Suprapubic skin (tissue), 4 donors: ENCODE measurements at regions not wholly inside any gene's neighbourhood (a gene's known extent, or its start where the extent isn't known, plus 50 kb on each side); places are given as distances from the start of the nearest gene placed in this dataset.
"Not testable (repeated sequence)": the region's sequence is repeated elsewhere in the genome, so short reads cannot be mapped to it uniquely, and the experiment has no call there.

ENCODE experiments used
- DNase-seq, 2 donors: peaks; one replicate each; pipeline ENCODE4 v3.0.0-alpha.2; 2019; ENCODE audit warnings: low spot score in 2 of 2
- H3K27ac ChIP-seq: fragments of 200-600 bp; sonication (generic); one replicate; pipeline ENCODE4 v1.5.1; 2019
- H3K27me3 ChIP-seq: fragments of 200-600 bp; sonication (generic); one replicate; pipeline ENCODE4 v1.5.1; 2019
- H3K36me3 ChIP-seq: fragments of 200-600 bp; sonication (generic); one replicate; pipeline ENCODE4 v1.5.1; 2019
- H3K4me1 ChIP-seq: fragments of 200-600 bp; sonication (generic); one replicate; pipeline ENCODE4 v1.5.1; 2019
- H3K4me3 ChIP-seq: fragments of 200-600 bp; sonication (generic); one replicate; pipeline ENCODE4 v1.5.1; 2019; ENCODE audit warnings: mild to moderate bottlenecking
- H3K9me3 ChIP-seq: fragments of 200-600 bp; sonication (generic); one replicate; pipeline ENCODE4 v1.5.1; 2019
- CTCF ChIP-seq, 2 donors: fragments of 200-600 bp in 1 of 2; fragments of 450-650 bp in 1 of 2; sonication (generic) in 1 of 2; IDR thresholded peaks; one replicate each; pipeline ENCODE4 v1.5.1; 2016 to 2019; ENCODE audit warnings: antibody characterized with exemption in 2 of 2, mild to moderate bottlenecking in 1 of 2, moderate library complexity in 1 of 2
- EP300 ChIP-seq: sonication (generic); formaldehyde crosslinking; IDR thresholded peaks from one replicate; pipeline ENCODE4 v1.6.1; 2017; ENCODE audit warnings: antibody characterized with exemption
- POLR2A ChIP-seq, 2 donors: fragments of 450-650 bp; IDR thresholded peaks; one replicate each; pipeline ENCODE4 v1.6.1; 2017; ENCODE audit warnings: antibody characterized with exemption in 2 of 2, mild to moderate bottlenecking in 2 of 2, moderate library complexity in 2 of 2
- POLR2AphosphoS5 ChIP-seq, 3 donors: sonication (generic); formaldehyde crosslinking; IDR thresholded peaks; one replicate each; pipeline ENCODE4 v1.6.1; 2017; ENCODE audit warnings: antibody characterized with exemption in 3 of 3
- WGBS: methylation state at CpG from one replicate; pipeline ENCODE4 v1.1.5; 2018; 5-methylcytosine and 5-hydroxymethylcytosine counted together

DNA sequence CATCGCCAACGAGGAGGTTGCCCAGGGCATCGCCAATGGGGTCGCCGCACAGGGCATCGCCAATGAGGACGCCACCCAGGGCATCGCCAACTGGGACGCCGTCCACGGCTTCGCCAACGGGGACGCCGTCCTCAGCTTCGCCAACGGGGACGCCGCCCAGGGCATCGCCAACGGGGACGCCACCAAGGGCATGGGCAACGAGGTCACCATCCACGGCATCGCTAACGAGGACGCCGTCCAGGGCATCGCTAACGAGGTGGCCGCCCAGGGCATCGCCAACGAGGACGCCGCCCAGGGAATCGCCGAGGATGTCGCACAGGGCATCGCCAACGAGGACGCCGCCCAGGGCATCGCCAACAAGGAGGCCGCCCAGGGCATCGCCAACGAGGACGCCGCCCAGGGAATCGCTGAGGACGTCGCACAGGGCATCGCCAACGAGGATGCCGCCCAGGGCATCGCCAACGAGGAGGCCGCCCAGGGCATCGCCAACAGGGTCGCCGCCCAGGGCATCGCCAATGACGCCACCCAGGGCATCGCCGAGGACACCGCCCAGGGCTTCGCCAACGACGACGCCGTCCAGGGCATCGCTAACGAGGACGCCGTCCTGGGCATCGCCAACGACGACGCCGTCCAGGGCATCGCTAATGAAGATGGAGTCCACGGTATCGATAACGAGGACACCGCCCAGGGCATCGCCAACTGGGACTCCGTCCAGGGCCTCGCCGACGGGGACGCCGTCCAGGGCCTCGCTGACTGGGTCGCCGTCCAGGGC lies 945.7 kb downstream of the TUBA3C start:
- Histone ChIP-seq H3K27ac (no peak overlapping the region), H3K27me3 (no peaks in the 10 kb centered on the region), H3K36me3 (no peaks in the 10 kb centered on the region), H3K4me1 (no peaks in the 10 kb centered on the region), H3K4me3 (no peak overlapping the region), H3K9me3 (no peaks in the 10 kb centered on the region)
- no peak for DNase-seq
- TF ChIP-seq CTCF (IDR thresholded peaks at IDR 0.05) (no peak), POLR2A (IDR thresholded peaks at IDR 0.05) (no peak), POLR2AphosphoS5 (IDR thresholded peaks at IDR 0.05) (no peak), EP300 (no peak)
- WGBS: 92% methylated on average over 92 of the region's 94 CpGs

- WGBS: 90% methylated on average over 40 of the region's 47 CpGs
- Histone ChIP-seq H3K4me3 (no peak overlapping the region), H3K36me3 (no peaks in the 10 kb centered on the region), H3K4me1 (no peaks in the 10 kb centered on the region), H3K27ac (no peak overlapping the region), H3K27me3 (no peaks in the 10 kb centered on the region), H3K9me3 (no peaks in the 10 kb centered on the region)
- DNase-seq: no peak
- TF ChIP-seq EP300: no peak
- TF ChIP-seq POLR2A (IDR thresholded peaks at IDR 0.05): no peak
- no peak for TF ChIP-seq POLR2AphosphoS5 (IDR thresholded peaks at IDR 0.05)
Measured at GRCh38 chr13:18235172-18235571, 946.5 kb downstream of the TUBA3C start.

DNA sequence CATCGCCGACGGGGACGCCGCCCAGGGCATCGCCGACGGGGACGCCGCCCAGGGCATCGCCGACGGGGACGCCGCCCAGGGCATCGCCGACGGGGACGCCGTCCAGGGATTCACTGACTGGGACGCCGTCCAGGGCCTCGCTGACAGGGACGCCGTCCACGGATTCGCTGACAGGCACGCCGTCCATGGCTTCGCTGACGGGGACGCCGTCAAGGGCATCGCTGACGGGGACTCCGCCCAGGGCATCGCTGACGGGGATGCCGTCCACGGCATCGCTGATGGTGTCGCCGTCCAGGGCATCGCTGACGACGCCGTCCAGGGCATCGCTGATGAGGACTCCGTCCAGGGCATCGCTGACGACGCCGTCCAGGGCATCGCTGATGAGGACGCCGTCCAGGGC lies 947.2 kb downstream of the TUBA3C start:
- WGBS: 88% methylated on average over 49 of the region's 56 CpGs
- H3K9me3 ChIP-seq, H3K4me1 ChIP-seq, H3K36me3 ChIP-seq, DNase-seq, H3K27ac ChIP-seq, H3K4me3 ChIP-seq, H3K27me3 ChIP-seq: not testable (repeated sequence)

GRCh38 chr13:18233783-18234299 lies 947.8 kb downstream of the TUBA3C start:
- Histone ChIP-seq H3K4me1 (no peaks in the 10 kb centered on the region), H3K4me3 (no peak overlapping the region), H3K9me3 (no peaks in the 10 kb centered on the region), H3K27ac (no peak overlapping the region), H3K36me3 (no peaks in the 10 kb centered on the region), H3K27me3 (no peaks in the 10 kb centered on the region)
- WGBS: 93% methylated on average over 68 of the region's 71 CpGs
- TF ChIP-seq EP300 (no peak), POLR2AphosphoS5 (IDR thresholded peaks at IDR 0.05) (no peak), POLR2A (IDR thresholded peaks at IDR 0.05) (no peak)
- no peak for DNase-seq

GRCh38 chr13:18232994-18233782 lies 948.4 kb downstream of the TUBA3C start:
- DNase-seq: no peak
- Histone ChIP-seq H3K27ac (no peak overlapping the region), H3K4me1 (no peaks in the 10 kb centered on the region), H3K9me3 (no peaks in the 10 kb centered on the region), H3K4me3 (no peak overlapping the region), H3K36me3 (no peaks in the 10 kb centered on the region), H3K27me3 (no peaks in the 10 kb centered on the region)
- WGBS: 93% methylated on average over 94 of the region's 95 CpGs
- TF ChIP-seq POLR2AphosphoS5 (IDR thresholded peaks at IDR 0.05) (no peak), EP300 (no peak), CTCF (IDR thresholded peaks at IDR 0.05) (no peak), POLR2A (IDR thresholded peaks at IDR 0.05) (no peak)

GRCh38 chr13:18232298-18232993 lies 949.2 kb downstream of the TUBA3C start:
- Histone ChIP-seq H3K36me3 (no peaks in the 10 kb centered on the region), H3K27ac (no peak overlapping the region), H3K4me1 (no peaks in the 10 kb centered on the region), H3K4me3 (no peak overlapping the region), H3K9me3 (no peaks in the 10 kb centered on the region), H3K27me3 (no peaks in the 10 kb centered on the region)
- WGBS: 91% methylated on average over 80 of the region's 80 CpGs
- no peak for TF ChIP-seq POLR2AphosphoS5 (IDR thresholded peaks at IDR 0.05)
- no peak for TF ChIP-seq EP300
- no peak for TF ChIP-seq POLR2A (IDR thresholded peaks at IDR 0.05)
- TF ChIP-seq CTCF (IDR thresholded peaks at IDR 0.05): no peak
- DNase-seq: no peak

DNA sequence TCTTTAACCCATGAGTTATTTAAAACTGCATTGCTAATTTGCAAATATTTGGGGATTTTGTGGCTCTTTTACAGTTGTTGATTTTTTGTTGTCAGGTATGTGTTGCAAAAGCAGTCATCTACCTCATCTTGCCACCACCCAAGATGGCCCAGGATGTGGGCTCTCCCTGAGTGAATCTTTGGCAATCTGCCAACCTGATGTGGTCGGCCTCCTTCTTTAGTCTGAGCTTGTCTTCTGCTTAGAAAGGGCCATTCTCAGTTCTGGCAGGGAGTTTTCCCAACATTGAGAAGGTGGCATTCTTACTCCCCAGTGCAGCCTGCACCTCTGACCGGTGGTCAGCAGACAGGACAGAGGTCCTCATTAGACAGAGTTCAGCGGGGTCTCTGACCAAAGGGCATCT lies 957.2 kb downstream of the TUBA3C start:
- H3K9me3 ChIP-seq, H3K4me1 ChIP-seq, H3K36me3 ChIP-seq, H3K27ac ChIP-seq, H3K27me3 ChIP-seq, DNase-seq, H3K4me3 ChIP-seq: not testable (repeated sequence)
- 53% methylated on average over 3 of the region's 3 CpGs for WGBS

DNA sequence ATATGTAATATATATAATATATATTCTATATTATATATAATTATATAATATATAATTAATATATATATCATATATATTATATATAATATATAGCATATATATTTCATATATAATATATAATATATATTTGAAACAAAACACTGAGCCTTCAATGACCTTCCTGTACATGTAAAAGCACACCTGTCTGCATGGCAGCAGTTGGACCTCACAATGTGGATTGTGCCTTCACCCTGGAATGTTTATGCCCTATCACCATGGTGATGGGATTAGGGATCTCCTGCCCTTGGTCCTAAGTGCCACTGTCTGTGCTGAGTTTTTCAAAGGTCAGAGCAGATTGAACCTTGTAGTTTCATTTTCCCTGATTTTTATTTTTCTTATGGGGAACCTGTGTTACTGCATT lies 966.9 kb downstream of the TUBA3C start:
- not testable (repeated sequence) for H3K4me3 ChIP-seq, DNase-seq, H3K27me3 ChIP-seq, H3K36me3 ChIP-seq, H3K9me3 ChIP-seq, H3K4me1 ChIP-seq, H3K27ac ChIP-seq

- 53% methylated on average over 2 of the region's 2 CpGs for WGBS
- not testable (repeated sequence) for H3K4me1 ChIP-seq, H3K36me3 ChIP-seq, H3K27me3 ChIP-seq, H3K9me3 ChIP-seq, H3K27ac ChIP-seq, DNase-seq, H3K4me3 ChIP-seq
Measured at GRCh38 chr13:18213511-18213910, 968.1 kb downstream of the TUBA3C start.
